ENCODE measurements at regions not wholly inside any gene's neighbourhood (a gene's known extent, or its start where the extent isn't known, plus 50 kb on each side); places are given as distances from the start of the nearest gene placed in this dataset.

DNA sequence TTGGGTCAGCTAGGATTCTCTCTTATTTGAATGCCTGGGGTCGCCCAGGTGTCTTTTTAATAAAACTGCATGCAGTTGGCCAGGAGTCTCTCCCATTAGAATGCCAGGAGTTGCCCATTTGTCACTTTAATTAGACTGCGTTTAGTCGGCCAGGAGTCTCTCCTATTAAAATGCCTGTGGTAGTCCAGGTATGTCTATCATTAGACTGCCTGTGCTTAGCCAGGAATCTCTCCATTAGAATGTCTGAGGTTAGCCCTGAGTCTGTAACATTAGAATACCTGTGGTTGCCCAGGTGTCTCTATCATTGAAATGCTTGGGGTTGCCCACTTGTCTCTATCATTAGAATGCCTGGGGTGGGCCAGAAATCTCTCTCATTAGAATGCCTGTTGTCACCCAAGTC is 1470.9 kb downstream of the UQCRFS1 start:
- TF ChIP-seq CTCF (IDR thresholded peaks at IDR 0.05; ENCODE audit: control insufficient read depth, insufficient read depth, low read depth, low read length, missing control alignments): no peak
- no peak for DNase-seq (ENCODE audit: low read depth)
- H3K4me3 ChIP-seq (ENCODE audit: control insufficient read depth, low read depth, low read length): no peak overlapping the region

DNA sequence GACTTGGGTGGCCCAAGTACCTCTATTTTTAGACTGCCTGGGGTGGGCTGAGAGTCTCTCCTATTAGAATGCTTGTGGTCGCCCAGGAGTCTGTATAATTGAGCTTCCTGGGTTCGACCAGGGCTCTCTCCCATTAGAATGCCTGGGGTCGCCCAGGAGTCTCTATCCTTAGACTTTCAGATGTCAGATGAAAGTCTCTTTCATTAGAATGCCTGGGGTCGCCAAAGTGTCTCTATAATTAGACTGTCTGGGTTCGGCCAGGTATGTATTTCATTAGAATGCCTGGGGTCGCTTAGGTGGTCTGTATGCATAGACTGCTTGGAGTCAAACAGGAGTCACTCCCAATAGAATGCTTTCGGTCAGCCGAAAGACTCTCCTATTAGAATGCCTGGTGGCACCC is 1471.7 kb downstream of the UQCRFS1 start:
- H3K4me3 ChIP-seq (ENCODE audit: control insufficient read depth, low read depth, low read length): no peak overlapping the region
- TF ChIP-seq CTCF (IDR thresholded peaks at IDR 0.05; ENCODE audit: control insufficient read depth, insufficient read depth, low read depth, low read length, missing control alignments): no peak
- DNase-seq (ENCODE audit: low read depth): no peak

- no peak for TF ChIP-seq CTCF (IDR thresholded peaks at IDR 0.05; ENCODE audit: control insufficient read depth, insufficient read depth, low read depth, low read length, missing control alignments)
- H3K4me3 ChIP-seq (ENCODE audit: control insufficient read depth, low read depth, low read length): no peak overlapping the region
- no peak for DNase-seq (ENCODE audit: low read depth)
Observed at GRCh38 chr19:27740396-27740795, 1472.6 kb downstream of the UQCRFS1 start.

DNA sequence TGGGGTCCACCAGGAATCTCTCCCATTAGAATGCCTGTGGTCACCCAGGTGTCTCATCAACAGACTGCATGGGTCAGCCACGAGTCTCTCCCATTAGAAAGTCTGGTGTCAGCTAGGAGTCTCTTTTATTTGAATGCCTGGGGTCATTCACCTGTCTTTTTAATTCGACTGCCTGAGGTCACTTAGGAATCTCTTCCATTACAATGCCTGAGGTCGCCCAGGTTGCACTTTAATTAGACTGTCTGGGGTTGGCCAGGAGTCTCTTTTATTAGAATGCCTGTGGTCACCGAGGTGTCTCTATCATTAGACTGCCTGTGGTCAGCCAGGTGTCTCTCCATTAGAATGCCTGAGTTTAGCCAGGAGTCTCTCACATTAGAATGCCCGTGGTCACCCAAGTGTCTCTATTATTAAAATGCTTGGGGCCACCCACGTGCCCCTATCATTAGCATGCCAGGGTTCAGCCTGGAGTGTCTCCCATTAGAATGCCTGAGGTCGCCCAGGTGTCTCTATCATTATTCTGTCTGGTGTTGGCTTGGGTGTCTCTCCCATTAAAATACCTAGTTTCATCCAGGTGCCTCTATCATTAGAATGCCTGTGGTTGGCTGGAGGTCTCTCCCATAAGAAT is 1474.3 kb downstream of the UQCRFS1 start:
- H3K4me3 ChIP-seq (ENCODE audit: control insufficient read depth, low read depth, low read length): no peak overlapping the region
- no peak for DNase-seq (ENCODE audit: low read depth)
- TF ChIP-seq CTCF (IDR thresholded peaks at IDR 0.05; ENCODE audit: control insufficient read depth, insufficient read depth, low read depth, low read length, missing control alignments): no peak

DNA sequence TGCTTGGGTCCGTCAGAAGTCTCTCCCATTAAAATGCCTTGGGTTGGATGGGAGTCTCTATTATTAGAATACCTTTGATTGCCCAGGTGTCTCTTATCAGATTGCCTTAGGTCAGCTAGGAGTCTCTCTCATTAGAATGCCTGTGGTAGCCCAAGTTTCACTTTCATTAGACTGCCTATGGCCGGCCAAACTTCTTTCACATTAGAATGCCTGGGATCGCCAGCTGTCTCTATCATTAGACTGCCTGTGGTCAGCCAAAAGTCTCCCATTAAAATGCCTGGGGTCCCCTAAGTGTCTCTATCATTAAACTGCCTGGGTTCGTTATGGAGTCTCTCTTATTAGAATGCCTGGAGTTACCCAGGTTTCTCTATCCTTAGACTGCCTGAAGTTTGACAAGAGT is 1476.7 kb downstream of the UQCRFS1 start:
- H3K4me3 ChIP-seq (ENCODE audit: control insufficient read depth, low read depth, low read length): no peak overlapping the region
- no peak for TF ChIP-seq CTCF (IDR thresholded peaks at IDR 0.05; ENCODE audit: control insufficient read depth, insufficient read depth, low read depth, low read length, missing control alignments)
- no peak for DNase-seq (ENCODE audit: low read depth)

GRCh38 chr19:27735314-27735713 is 1477.6 kb downstream of the UQCRFS1 start:
- DNase-seq (ENCODE audit: low read depth): no peak
- H3K4me3 ChIP-seq (ENCODE audit: control insufficient read depth, low read depth, low read length): no peak overlapping the region
- TF ChIP-seq CTCF (IDR thresholded peaks at IDR 0.05; ENCODE audit: control insufficient read depth, insufficient read depth, low read depth, low read length, missing control alignments): no peak
